COLO668 (cell line): ENCODE measurements at regions not wholly inside any gene's neighbourhood (a gene's known extent, or its start where the extent isn't known, plus 50 kb on each side); places are given as distances from the start of the nearest gene placed in this dataset.
"Not testable (repeated sequence)": the region's sequence is repeated elsewhere in the genome, so short reads cannot be mapped to it uniquely, and the experiment has no call there.

Experiments
- DNase-seq: peaks from one replicate; lab custom pipeline; 2025; ENCODE audit not compliant: unreplicated experiment; lab: John Stamatoyannopoulos, UW

DNA sequence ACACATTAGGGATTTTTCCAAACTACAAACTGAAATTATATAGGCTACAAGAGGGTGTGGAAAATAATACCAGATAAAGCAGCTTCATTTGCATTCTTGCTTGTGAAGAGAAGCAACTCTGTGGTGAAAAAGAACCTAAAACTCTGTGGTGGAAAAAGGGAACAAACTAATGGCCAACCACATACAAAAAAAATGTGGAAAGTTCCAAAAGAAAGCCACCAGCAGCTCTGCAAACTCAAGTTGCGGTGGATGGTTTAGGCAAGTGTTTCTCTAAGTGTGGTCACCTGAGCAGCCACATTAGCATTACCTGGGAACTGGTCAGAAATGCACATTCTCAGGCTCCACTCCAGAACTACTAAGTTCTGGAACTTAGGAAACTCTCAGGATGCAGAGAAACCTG lies 586.4 kb downstream of the ACTL7B start:
- DNase-seq: no peak

DNA sequence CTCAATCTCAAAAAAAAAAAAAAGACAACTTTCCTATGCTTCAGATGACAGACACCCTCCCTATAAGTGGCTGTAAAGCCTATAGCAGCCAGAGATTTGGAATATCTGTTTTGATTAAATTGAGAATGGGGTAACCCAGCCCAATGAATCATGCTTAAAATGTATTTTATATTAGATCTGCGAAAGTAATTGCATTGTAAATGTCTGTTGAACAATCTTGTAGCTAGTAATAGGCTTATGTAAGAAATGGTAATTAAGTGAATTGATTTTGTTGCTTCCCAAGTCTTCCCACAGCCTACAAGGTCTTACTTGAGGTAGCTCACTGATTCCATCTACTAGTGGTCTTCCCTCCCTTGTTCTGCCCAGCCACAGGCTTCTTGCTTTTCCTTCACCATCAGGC lies 590.7 kb downstream of the ACTL7B start:
- no peak for DNase-seq

DNA sequence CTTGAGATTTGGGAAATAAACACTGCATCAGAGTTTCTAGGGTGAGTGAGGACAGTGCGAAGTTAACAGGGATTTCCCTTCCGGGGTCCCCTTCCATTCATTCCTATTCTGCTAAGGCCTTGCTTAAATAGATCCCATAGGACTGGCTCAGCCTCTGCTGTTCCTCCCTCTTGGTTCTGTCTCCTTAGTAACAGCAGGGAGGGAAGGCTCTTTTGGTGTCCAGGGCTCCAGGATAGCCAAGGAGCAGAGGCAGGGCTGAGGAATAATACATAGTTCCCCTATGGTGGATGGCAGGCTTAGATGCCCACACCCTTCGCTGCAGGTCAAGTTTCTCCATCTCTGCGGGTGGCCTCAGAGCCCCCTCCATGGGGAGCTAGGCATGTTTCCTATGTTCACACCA lies 591.7 kb downstream of the ACTL7B start:
- no peak for DNase-seq

DNA sequence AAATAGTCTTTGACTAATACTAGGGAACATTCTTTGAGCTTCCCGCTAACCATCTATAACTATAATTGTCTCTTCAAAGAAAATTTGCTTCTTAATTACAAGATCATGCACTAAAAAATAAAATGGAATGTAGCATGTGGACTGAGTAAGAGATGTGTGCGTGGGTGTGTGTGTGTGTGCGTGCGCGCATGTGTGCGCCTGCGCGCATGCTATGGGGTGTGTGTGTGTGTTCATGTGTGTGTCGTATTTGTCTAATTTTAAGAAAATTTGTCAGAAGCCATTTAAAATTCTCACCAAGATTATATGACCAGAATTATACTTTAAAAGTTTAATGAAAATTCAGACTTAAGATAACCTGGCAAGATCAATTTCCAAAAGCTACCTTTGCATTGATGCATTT lies 593.0 kb downstream of the ACTL7B start:
- no peak for DNase-seq

DNA sequence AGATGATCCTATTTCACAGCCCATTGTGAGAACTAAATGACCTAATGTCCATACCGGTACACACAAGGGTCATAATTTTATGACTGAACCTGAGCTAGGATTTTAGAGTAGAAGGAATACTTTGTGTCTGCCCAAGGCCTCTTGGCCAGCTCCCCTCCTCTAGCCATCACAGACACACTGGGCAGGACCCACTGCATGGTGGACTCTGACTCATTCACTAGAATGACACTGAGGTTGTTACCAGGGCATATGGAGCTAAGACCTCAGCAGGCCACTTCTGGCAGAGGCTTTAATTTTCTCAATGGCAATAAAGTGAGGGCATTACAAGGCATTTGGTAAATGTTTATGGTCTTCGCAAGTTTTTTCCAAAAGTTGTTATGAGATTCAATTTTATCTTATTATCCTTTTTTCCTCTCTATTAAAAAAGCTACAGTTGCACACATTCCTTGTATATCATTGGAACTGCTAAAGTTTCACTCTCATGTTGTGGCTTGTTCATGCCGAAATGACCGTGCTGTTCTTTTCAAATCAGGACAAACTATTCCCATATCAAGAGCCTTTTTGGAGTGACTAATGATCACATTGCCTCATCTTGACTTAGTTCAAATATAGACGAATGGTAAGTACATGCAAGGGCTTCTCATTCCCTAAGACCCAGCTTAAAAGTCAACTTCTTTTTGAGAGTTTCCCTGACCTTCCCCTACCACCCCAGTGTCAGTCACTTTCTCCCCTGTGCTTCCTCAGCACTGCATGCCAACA lies 595.7 kb downstream of the ACTL7B start:
- no peak for DNase-seq

DNA sequence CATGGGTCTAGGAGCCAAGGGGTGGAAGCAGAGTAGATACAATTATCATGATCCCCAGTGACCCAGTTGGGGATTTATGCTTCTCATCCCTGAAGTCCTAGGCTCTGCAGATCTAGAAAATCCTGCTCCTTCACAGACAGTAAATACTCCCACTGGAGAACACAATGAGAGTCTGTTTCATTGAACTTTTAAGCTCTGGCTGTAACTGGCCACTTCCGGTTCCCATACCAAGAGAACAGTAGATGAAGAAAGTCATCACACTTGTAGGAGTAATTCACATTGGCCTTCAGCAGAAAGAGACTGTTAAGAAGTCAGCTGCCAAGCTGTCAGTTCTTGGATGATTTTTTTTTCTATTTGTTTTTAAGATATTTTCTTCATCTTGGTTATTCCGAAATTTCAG lies 597.1 kb downstream of the ACTL7B start:
- no peak for DNase-seq

DNA sequence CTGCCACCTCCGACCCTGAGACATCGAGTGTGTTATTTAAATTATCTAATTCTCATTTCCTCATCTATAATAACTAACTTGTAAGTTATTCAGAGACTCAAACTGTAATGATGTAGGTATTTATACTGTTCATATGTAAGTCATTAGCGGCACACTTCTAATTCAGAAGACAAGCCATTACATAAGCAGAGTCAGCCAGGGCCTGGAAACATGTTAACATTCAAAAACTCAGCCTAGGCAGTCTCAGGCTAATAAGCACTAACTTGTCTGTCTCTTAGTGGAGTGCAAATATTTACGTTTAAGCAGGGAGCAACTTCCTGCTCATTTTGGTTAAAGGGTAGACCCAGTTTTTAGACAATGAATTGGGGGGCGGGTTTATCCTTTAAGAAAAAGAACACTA lies 598.4 kb downstream of the ACTL7B start:
- no peak for DNase-seq

DNA sequence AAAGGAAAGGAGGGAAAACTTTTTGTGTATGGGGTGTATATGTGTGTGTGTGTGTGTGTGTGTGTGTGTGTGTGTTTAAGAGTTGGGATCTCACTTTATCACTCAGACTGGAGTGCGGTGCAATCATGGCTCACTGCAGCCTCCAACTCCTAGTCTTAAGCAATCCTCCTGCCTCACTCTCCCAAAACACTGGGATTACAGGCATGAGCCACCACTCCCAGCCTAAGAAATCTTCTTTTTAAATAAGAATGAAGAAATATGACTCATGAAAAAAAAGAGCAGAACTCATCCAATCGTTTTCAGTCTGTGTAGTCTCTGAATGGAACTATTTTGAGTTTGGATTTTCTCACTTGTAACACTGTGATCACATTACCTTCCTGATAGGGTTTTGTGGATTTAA lies 601.5 kb downstream of the ACTL7B start:
- no peak for DNase-seq

DNA sequence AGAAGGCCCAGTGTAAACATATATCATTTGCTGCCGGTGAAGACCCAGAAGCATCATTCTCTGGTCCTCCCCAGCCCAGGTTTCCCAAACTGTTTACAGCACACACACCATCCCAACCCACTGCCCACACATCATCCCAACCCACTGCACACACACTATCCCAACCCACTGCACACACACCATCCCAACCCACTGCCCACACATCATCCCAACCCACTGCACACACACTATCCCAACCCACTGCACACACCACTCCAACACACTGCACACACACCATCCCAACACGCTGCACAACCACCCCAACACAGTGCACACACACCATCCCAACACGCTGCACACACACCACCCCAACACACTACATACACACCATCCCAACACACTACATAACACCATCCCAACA lies 608.4 kb downstream of the ACTL7B start:
- DNase-seq: not testable (repeated sequence)

DNA sequence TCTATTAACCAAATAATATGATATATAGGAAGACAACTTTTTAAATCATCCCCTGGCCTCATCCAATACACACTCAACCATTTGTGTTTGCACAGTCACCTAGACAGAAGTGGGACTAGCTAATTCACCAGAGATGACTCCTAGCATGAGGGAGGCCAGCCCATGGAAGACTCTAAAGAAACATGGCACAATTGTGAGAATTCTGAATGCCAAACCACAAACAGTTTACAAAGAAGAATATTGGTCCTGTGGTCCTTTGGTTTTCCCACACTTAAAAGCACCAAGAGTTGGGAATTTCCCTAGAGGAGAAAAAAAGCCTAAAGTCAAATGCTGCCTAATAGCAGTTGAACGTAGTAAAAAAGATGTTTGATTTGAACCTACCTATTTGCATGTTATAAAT lies 609.9 kb downstream of the ACTL7B start:
- DNase-seq: no peak

DNA sequence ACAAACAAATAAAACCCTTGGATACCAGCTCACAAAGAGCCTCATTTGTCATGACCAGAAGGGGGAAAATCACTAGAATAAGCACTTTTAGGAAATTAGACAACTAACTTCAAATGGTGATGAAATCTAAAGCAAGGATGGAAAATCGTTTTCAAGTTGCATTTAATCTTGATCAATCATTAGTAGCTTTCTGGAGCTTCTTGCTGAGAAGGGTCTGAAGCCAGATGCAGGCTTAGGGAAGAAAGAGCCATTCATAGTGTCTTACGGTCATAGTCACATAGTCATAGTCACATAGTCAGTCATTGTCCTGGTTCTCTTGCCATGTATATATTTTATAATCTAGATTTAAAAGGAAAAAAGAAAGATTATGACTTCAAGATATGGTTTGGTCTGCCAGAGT lies 610.5 kb downstream of the ACTL7B start:
- DNase-seq: no peak

DNA sequence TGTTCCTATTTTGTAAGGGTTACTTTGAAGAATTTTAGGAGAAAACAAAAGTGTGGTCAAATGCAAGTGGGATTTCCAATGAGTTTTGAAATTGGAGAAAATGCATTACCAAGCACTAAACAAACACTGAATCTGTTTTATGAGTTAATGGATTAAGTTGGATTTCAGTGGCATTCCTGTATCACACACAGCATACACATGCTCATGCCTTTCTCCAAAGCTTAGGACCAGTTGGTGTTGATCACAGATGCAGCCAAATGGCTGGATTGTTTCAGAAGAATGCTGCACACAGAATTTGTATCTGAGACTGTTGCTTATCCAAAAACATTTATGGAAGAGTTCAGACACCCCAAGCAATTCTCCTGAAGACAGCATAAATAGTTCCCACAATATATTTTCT lies 611.1 kb downstream of the ACTL7B start:
- DNase-seq: no peak

DNA sequence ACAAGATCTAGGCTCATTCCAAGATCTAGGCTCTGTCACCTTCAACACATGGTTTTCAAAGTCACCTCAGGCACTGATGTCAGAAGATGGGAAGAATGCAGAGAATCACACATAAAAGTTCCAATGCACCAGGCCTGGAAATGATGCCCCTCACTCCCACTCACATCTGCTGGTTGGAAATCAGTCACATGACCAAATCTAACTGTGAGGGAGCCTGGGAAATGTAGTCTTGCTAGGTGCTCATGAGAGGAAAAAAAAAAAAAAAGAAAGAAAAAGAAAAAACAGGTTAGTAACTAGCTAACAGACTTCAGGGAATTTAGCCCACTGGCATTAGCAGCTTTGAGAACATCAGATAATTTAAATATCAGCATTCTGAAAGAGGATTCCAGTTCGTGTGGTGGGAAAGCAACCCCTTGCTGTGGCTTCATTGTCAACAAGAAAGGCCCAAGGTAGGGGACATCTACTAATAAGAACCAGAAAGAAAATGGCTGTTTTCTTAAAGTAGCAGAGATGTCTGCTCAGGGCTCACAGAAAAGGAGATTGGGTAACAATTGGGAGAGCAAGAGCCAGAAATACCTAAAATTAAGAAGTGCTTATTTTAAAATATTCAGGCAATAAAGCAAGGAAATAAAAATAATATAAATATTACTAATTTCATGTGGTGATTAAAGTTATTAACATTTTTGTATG lies 614.3 kb downstream of the ACTL7B start:
- DNase-seq: no peak

DNA sequence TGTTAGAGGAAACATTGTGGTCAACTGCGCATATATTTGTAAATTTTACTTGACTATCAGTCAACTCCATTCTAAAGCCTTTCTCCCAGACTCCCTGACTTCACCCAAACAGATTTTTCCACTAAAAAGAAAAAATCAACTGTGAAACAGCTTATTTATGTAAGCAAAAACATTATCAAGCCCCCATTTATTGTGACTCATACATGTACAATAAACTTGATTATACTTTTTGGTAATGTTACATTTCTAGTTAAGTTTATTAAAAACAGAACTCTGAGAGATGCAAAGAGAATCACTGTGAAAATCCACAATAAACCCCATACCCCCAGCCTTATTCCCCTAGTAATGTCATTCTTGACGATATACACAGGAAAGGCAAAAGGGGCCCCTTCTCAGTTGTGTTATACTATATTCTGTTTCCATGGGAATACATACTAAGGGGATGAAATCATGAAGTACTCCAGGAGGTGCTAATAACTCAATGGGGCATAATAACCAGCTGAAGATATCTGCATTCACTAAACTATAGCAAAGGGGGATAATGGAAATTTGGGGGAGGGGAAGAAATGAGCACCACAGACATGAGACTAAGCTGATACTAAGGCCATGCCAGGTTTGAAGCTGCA lies 616.0 kb downstream of the ACTL7B start:
- DNase-seq: no peak

DNA sequence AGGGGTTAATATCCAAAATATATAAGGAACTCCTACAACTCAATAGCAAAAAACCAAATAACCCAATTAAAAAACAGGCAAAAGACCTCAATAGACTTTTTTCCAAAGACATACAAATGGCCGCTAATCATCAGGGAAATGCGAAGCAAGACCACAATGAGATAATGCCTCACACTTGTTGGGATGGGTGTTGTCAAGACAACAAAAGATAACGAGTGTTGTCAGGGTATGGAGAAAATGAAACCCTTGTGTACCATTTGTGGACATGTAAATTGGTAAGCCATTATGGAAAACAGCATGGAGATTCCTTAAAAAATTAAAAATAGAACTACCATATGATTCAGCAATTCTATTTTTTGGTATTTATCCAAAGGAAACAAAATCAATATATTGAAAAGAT lies 620.2 kb downstream of the ACTL7B start:
- DNase-seq: no peak

DNA sequence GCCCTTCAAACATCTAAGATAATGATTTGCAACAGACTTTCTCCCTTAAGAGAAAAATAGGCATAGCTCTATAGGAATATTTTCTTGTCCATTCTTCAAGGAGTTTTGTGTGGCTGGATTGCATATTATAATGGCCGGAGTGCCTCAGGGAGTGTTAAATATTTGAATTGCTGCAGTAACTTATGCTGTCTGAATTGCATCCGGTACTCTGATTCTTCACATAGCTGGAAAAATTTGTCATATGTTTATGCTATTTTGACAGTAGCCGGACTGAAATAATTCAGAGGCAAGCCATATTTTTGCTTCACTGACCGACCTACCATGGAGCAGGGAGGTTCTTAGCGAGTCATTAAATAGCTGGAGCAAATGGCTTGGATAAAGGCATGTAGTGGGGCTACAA lies 621.0 kb downstream of the ACTL7B start:
- DNase-seq: no peak

DNA sequence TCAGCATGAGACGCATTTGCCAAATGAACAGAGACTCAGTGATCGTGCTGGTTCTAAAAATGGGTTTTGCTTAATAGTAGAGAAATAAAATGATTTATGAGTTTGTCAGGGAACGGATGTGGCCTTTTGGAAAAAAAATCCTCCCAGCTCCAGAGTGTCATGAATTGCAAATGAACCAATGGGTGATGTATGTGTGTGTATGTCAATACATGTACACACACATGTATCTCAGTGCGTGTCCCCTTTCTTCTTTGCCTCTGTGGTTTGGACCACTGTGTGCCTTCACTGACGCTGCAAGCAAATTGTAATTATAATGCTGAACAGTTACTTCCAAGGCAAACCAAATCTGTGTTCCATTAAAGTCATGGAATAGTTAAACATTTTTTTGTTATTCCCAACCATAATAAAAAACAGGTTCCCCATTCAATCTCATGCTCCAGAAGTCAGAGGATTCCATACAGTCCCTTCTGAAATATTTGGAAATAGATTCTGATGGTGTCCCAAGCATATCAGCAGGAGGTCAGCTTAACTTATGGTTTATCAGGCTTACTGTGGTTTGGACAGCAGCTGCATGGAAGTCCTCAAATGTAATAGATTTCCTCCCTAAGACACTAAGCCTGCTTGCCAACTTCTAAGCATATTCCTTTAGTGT lies 630.5 kb downstream of the ACTL7B start:
- no peak for DNase-seq

DNA sequence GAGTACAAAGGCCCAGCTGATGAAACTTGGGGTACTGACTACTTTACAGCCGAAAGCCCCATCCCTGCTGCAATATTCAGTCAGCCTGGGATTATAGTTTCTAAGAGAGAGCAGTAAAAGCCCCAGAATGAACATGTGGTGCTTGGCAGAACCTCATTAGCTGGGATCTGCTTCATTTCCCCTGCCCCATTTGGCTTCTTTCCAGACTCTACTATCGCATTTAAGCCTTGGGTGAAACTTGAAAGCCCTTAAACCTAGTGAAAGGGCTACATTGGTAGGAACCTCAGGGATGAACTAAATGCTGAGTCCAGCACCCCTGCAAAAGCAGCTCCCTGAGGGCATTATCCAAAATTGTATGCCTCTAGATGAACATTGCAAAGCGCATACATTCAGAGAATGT lies 631.1 kb downstream of the ACTL7B start:
- no peak for DNase-seq

DNA sequence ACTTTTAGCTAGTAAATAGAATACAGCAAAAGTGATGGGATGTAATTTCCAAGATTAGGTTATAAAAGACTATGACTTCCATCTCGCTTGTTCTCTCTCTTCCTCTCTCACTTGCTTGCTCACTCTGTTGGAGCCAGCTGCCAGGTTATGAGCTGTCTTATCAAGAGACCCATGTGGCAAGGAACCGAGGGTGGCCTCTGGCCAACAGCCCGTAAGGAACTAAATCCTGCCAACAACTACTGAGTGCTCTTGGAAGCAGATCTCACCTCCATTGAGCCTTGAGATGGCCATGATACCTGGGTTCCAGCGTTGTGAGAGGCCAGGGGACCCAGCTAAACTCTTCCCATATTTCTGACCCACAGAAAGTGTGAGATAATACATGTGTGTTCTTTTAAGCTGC lies 636.1 kb downstream of the ACTL7B start:
- no peak for DNase-seq

DNA sequence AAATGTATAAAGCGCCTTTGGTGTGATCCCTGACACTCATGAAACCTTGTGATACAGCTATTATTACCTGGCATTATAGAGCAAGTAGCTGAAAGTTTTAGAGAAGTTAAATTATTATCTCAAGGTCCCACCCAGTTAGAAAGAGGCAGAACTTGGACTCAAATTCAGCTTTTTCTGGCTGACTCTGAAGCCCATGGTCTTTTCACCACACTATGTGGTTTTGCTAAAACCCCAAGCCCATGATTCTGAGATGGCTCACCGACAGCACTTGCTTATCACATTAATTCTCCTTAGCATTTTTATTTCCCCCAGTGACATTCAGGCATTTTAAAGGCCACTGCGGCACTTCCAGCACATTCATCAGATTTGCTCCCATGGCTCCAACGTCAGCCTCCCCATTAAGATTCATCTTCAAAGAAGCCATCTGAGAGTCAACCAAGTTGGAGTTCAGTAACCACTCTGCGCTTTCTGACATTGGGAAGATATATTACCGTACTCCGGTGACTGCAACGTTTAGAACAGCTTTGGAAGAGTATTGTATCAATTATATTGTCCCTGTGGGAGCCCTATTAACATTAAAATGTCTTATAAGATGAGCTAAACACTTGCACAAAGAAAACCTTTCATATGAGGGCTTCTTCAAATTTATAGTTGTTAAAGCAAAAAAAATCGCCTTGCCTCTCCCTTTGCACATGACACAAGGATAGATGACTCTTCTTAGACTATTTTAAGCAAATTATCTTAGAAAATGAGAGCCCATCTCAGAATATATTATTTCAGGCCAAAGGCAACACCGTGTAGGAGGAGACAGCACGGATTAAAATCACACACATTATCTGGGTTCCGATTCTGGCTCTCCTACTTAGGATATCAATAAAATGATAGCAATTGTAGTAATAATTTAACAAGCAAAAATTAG lies 638.1 kb downstream of the ACTL7B start:
- no peak for DNase-seq

DNA sequence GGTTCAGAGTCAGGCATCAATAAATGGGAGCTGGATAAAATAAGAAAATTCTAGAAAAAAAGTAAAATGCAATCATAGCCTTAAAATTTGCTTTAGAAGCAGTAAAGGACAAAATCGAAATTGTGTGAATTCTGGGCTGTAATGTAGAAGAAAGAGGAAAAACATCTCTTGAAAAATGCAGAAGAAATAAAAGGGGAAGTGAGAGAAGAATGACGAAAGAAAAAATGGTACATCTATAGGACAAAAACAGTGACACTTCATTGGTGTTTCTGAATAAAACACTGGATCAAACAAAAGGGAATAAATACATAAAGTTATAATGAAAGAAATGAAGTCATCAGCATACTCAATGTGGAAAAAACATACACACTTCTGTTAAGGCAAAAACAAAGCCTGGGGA lies 642.3 kb downstream of the ACTL7B start:
- DNase-seq: no peak
